Neural progenitor cell (in vitro differentiated cells): ENCODE measurements at regions not wholly inside any gene's neighbourhood (a gene's known extent, or its start where the extent isn't known, plus 50 kb on each side); places are given as distances from the start of the nearest gene placed in this dataset.

Experiments used
- DNase-seq: peaks from one replicate; pipeline ENCODE4 v3.0.0-alpha.2; 2016; ENCODE audit warnings: low spot score
- H2AFZ ChIP-seq: fragments of 200-600 bp; sonication (generic); replicated peaks from 2 replicates; pipeline ENCODE4 v1.6.1; 2016; ENCODE audit warnings: antibody characterized with exemption
- H3F3A ChIP-seq: fragments of 200-600 bp; sonication (generic); 2 replicates; pipeline ENCODE4 v1.6.1; 2016; ENCODE audit warnings: antibody characterized with exemption, low read depth
- H3K27ac ChIP-seq: fragments of 200-600 bp; sonication (generic); 2 replicates; pipeline ENCODE4 v1.5.1; 2016; ENCODE audit warnings: mild to moderate bottlenecking
- H3K27me3 ChIP-seq: fragments of 200-600 bp; sonication (generic); 2 replicates; pipeline ENCODE4 v1.6.1; 2016; ENCODE audit warnings: mild to moderate bottlenecking, moderate library complexity
- H3K36me3 ChIP-seq: fragments of 200-600 bp; sonication (generic); 2 replicates; pipeline ENCODE4 v1.5.1; 2016
- H3K4me1 ChIP-seq: fragments of 200-600 bp; sonication (generic); 2 replicates; pipeline ENCODE4 v1.6.1; 2016; ENCODE audit warnings: mixed run types
- H3K4me2 ChIP-seq: fragments of 200-600 bp; sonication (generic); 2 replicates; pipeline ENCODE4 v1.6.1; 2016
- H3K4me3 ChIP-seq: fragments of 200-600 bp; sonication (generic); 2 replicates; pipeline ENCODE4 v1.5.1; 2016
- H3K79me2 ChIP-seq: fragments of 200-600 bp; sonication (generic); 2 replicates; pipeline ENCODE4 v1.6.1; 2016; ENCODE audit warnings: low read depth
- H3K9ac ChIP-seq: fragments of 200-600 bp; sonication (generic); 2 replicates; pipeline ENCODE4 v1.6.1; 2016
- H3K9me3 ChIP-seq: fragments of 200-600 bp; sonication (generic); 2 replicates; pipeline ENCODE4 v1.5.1; 2016; ENCODE audit warnings: low read depth
- H4K20me1 ChIP-seq: fragments of 200-600 bp; sonication (generic); 2 replicates; pipeline ENCODE4 v1.6.1; 2016; ENCODE audit warnings: low read depth
- H3K27ac Mint-ChIP-seq: 3 replicates; pipeline ENCODE4 v1.8.0; 2021; ENCODE audit warnings: mixed read lengths
- H3K27me3 Mint-ChIP-seq: 2 replicates; pipeline ENCODE4 v1.8.0; 2022; ENCODE audit warnings: low read depth, mild to moderate bottlenecking, inconsistent platforms, moderate library complexity, mixed read lengths; ENCODE audit not compliant: insufficient read depth
- H3K36me3 Mint-ChIP-seq: 3 replicates; pipeline ENCODE4 v1.8.0; 2021; ENCODE audit warnings: mixed read lengths
- H3K4me1 Mint-ChIP-seq: 3 replicates; pipeline ENCODE4 v1.8.0; 2021; ENCODE audit warnings: mixed read lengths
- H3K4me3 Mint-ChIP-seq: 3 replicates; pipeline ENCODE4 v1.8.0; 2021; ENCODE audit warnings: mild to moderate bottlenecking, moderate library complexity, mixed read lengths
- H3K9me3 Mint-ChIP-seq: 3 replicates; pipeline ENCODE4 v1.8.0; 2020; ENCODE audit warnings: mixed read lengths
- EZH2 ChIP-seq: fragments of 200-600 bp; sonication (generic); IDR thresholded peaks from 2 replicates; pipeline ENCODE4 v1.6.1; 2017; ENCODE audit warnings: antibody characterized with exemption, mild to moderate bottlenecking, moderate library complexity
- EZH2phosphoT487 ChIP-seq: fragments of 200-600 bp; sonication (generic); IDR thresholded peaks from 2 replicates; pipeline ENCODE4 v1.6.1; 2017; ENCODE audit warnings: antibody characterized with exemption
- TF ChIP-seq, protein P1 (sequence below): fragments of 200-600 bp; sonication (generic); IDR thresholded peaks from 2 replicates; pipeline ENCODE4 v1.5.1; 2017; ENCODE audit warnings: antibody characterized with exemption, mild to moderate bottlenecking

DNA sequence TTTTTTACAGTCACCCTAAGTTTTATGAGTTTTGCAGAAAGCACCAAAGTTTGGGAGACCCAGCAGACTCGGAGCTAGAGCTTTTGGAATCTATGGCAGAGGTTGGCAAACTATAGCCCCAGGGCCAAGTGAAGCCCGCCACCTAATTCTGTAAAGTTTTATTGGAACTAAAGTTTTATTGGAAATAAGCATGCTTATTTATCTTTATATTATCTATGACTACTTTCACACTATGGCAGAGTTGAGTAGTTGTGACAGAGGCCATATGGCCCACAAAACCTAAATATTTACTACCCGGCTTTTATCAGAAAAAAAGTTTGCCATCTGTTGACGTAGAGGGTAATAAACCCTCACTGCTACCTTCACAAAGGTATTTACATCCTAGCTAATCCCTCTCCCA, 267.6 kb downstream of the GPAM start:
- Histone ChIP-seq H3K36me3 (no peaks in the 10 kb centered on the region), H4K20me1 (no peaks in the 10 kb centered on the region), H2AFZ (no peak overlapping the region), H3K4me3 (no peak overlapping the region), H3K9ac (no peak overlapping the region), H3K27me3 (no peaks in the 10 kb centered on the region), H3K4me1 (no peaks in the 10 kb centered on the region), H3K4me2 (no peak overlapping the region), H3K9me3 (no peaks in the 10 kb centered on the region), H3K27ac (no peak overlapping the region), H3F3A (no peaks in the 10 kb centered on the region), H3K79me2 (no peaks in the 10 kb centered on the region)
- no peak overlapping the region for H3K4me3 Mint-ChIP-seq
- DNase-seq, result no peak
- peaks cover 3% of the 10 kb centered on the region for H3K4me1 Mint-ChIP-seq
- H3K9me3 Mint-ChIP-seq, result no peaks in the 10 kb centered on the region
- no peak overlapping the region for H3K27ac Mint-ChIP-seq
- no peaks in the 10 kb centered on the region for H3K36me3 Mint-ChIP-seq
- TF ChIP-seq EZH2, result no peak
- TF ChIP-seq, protein P1, sequence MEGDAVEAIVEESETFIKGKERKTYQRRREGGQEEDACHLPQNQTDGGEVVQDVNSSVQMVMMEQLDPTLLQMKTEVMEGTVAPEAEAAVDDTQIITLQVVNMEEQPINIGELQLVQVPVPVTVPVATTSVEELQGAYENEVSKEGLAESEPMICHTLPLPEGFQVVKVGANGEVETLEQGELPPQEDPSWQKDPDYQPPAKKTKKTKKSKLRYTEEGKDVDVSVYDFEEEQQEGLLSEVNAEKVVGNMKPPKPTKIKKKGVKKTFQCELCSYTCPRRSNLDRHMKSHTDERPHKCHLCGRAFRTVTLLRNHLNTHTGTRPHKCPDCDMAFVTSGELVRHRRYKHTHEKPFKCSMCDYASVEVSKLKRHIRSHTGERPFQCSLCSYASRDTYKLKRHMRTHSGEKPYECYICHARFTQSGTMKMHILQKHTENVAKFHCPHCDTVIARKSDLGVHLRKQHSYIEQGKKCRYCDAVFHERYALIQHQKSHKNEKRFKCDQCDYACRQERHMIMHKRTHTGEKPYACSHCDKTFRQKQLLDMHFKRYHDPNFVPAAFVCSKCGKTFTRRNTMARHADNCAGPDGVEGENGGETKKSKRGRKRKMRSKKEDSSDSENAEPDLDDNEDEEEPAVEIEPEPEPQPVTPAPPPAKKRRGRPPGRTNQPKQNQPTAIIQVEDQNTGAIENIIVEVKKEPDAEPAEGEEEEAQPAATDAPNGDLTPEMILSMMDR, result no peak
- TF ChIP-seq EZH2phosphoT487, result no peak
- H3K27me3 Mint-ChIP-seq, result peaks cover 2% of the 10 kb centered on the region

GRCh38 chr10:111921821-111922220, 261.7 kb downstream of the GPAM start:
- Histone ChIP-seq H3K4me2 (no peak overlapping the region), H3K27ac (no peak overlapping the region), H3K9ac (no peak overlapping the region), H2AFZ (no peak overlapping the region), H3K4me1 (no peaks in the 10 kb centered on the region), H3F3A (no peaks in the 10 kb centered on the region), H3K27me3 (no peaks in the 10 kb centered on the region), H3K79me2 (no peaks in the 10 kb centered on the region), H3K9me3 (no peaks in the 10 kb centered on the region), H4K20me1 (no peaks in the 10 kb centered on the region), H3K36me3 (no peaks in the 10 kb centered on the region), H3K4me3 (no peak overlapping the region)
- DNase-seq, result no peak
- TF ChIP-seq, protein P1, result no peak
- no peak for TF ChIP-seq EZH2
- TF ChIP-seq EZH2phosphoT487, result no peak
- H3K4me1 Mint-ChIP-seq, result peaks cover 3% of the 10 kb centered on the region
- no peak overlapping the region for H3K27ac Mint-ChIP-seq
- no peak overlapping the region for H3K4me3 Mint-ChIP-seq
- no peaks in the 10 kb centered on the region for H3K27me3 Mint-ChIP-seq
- no peaks in the 10 kb centered on the region for H3K36me3 Mint-ChIP-seq
- no peaks in the 10 kb centered on the region for H3K9me3 Mint-ChIP-seq

DNA sequence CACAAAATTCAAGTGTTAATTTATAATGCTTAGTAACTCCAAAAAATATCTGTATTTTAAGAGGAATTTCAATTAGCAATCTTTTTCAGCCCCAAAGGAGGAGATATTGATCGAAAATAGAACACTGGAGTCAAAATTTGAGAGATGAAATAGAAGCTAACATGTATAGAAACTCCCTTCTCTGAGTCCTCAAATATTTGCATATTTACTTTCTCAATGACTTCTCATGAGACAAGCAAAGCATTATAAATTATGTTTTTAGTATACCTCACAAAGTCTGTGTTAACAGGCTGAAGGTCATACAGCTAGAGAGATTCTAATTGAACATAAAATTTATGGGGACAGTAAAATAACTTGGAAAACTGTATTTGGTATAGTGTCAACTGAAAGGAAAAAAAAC, 260.5 kb downstream of the GPAM start:
- Histone ChIP-seq H3K4me1 (no peaks in the 10 kb centered on the region), H4K20me1 (no peaks in the 10 kb centered on the region), H3K9me3 (no peaks in the 10 kb centered on the region), H3F3A (no peaks in the 10 kb centered on the region), H3K27ac (no peak overlapping the region), H3K27me3 (no peaks in the 10 kb centered on the region), H3K9ac (no peak overlapping the region), H3K79me2 (no peaks in the 10 kb centered on the region), H3K4me3 (no peak overlapping the region), H3K36me3 (no peaks in the 10 kb centered on the region), H2AFZ (no peak overlapping the region), H3K4me2 (no peak overlapping the region)
- no peak for DNase-seq
- H3K27me3 Mint-ChIP-seq, result no peaks in the 10 kb centered on the region
- TF ChIP-seq, protein P1, result no peak
- TF ChIP-seq EZH2phosphoT487 (no peak), EZH2 (no peak)
- no peak overlapping the region for H3K4me3 Mint-ChIP-seq
- peaks cover 3% of the 10 kb centered on the region for H3K4me1 Mint-ChIP-seq
- no peaks in the 10 kb centered on the region for H3K9me3 Mint-ChIP-seq
- H3K27ac Mint-ChIP-seq, result no peak overlapping the region
- H3K36me3 Mint-ChIP-seq, result no peaks in the 10 kb centered on the region

- no peak overlapping the region for H3K4me3 ChIP-seq
- H3K4me2 ChIP-seq, result no peak overlapping the region
- no peaks in the 10 kb centered on the region for H3K4me1 ChIP-seq
- no peak overlapping the region for H3K27ac ChIP-seq
- no peaks in the 10 kb centered on the region for H3K9me3 ChIP-seq
- no peak overlapping the region for H3K9ac ChIP-seq
- H3K36me3 ChIP-seq, result no peaks in the 10 kb centered on the region
- no peaks in the 10 kb centered on the region for H3K79me2 ChIP-seq
- DNase-seq, result no peak
- no peak overlapping the region for H2AFZ ChIP-seq
- no peaks in the 10 kb centered on the region for H3F3A ChIP-seq
- Mint-ChIP-seq H3K4me1 (no peaks in the 10 kb centered on the region), H3K36me3 (no peaks in the 10 kb centered on the region), H3K27me3 (no peaks in the 10 kb centered on the region), H3K27ac (no peak overlapping the region), H3K9me3 (no peaks in the 10 kb centered on the region), H3K4me3 (no peak overlapping the region)
- TF ChIP-seq EZH2, result no peak
- TF ChIP-seq, protein P1, result no peak
- no peak for TF ChIP-seq EZH2phosphoT487
- H3K27me3 ChIP-seq, result no peaks in the 10 kb centered on the region
- H4K20me1 ChIP-seq, result no peaks in the 10 kb centered on the region
Measured at GRCh38 chr10:111926286-111926685, 257.3 kb downstream of the GPAM start.
